Stimulated activated CD4-positive, alpha-beta T cell treated with anti-CD3 and anti-CD28 coated beads, Interleukin-2, amount 100 ng/mL, for 24 hours (primary cell): ENCODE measurements at regions not wholly inside any gene's neighbourhood (a gene's known extent, or its start where the extent isn't known, plus 50 kb on each side); places are given as distances from the start of the nearest gene placed in this dataset.

Experiments
- DNase-seq, 2 donors: peaks; one replicate each; pipeline ENCODE4 v3.0.0-alpha.2; 2020

- no peak for DNase-seq
These were observed 178.0 kb downstream of the PRDM2 start for GRCh38 chr1:13878021-13878420.

GRCh38 chr1:13878451-13878850 lies 178.5 kb downstream of the PRDM2 start:
- no peak for DNase-seq

GRCh38 chr1:13881385-13882088 lies 181.5 kb downstream of the PRDM2 start:
- no peak for DNase-seq

GRCh38 chr1:13888351-13888986 lies 188.5 kb downstream of the PRDM2 start:
- no peak for DNase-seq

GRCh38 chr1:13889495-13889894 lies 189.5 kb downstream of the PRDM2 start:
- no peak for DNase-seq

- no peak for DNase-seq
These were observed 190.8 kb downstream of the PRDM2 start for GRCh38 chr1:13890766-13891165.

- no peak for DNase-seq
These were observed 192.2 kb downstream of the PRDM2 start for GRCh38 chr1:13892198-13892597.

GRCh38 chr1:13892671-13893325 lies 192.8 kb downstream of the PRDM2 start:
- DNase-seq = no peak

- no peak for DNase-seq
These were observed 193.4 kb downstream of the PRDM2 start for GRCh38 chr1:13893409-13893821.

- no peak for DNase-seq
These were observed 196.9 kb downstream of the PRDM2 start for GRCh38 chr1:13896932-13897331.

- DNase-seq = no peak
These were observed 198.4 kb downstream of the PRDM2 start for GRCh38 chr1:13898406-13898805.

- no peak for DNase-seq
These were observed 199.9 kb downstream of the PRDM2 start for GRCh38 chr1:13899856-13900255.

GRCh38 chr1:13900583-13900982 lies 200.6 kb downstream of the PRDM2 start:
- DNase-seq = no peak

GRCh38 chr1:13901039-13901438 lies 201.1 kb downstream of the PRDM2 start:
- DNase-seq = no peak

- DNase-seq = no peak
These were observed 201.6 kb downstream of the PRDM2 start for GRCh38 chr1:13901597-13901996.

GRCh38 chr1:13908128-13908527 lies 208.1 kb downstream of the PRDM2 start:
- DNase-seq = no peak

GRCh38 chr1:13911697-13912619 lies 212.0 kb downstream of the PRDM2 start:
- DNase-seq = no peak

GRCh38 chr1:13913396-13913795 lies 213.4 kb downstream of the PRDM2 start:
- no peak for DNase-seq

GRCh38 chr1:13916530-13916929 lies 216.5 kb downstream of the PRDM2 start:
- DNase-seq = no peak

GRCh38 chr1:13917607-13918006 lies 217.6 kb downstream of the PRDM2 start:
- no peak for DNase-seq

GRCh38 chr1:13918862-13919261 lies 218.9 kb downstream of the PRDM2 start:
- DNase-seq = no peak

- DNase-seq = no peak
These were observed 221.2 kb downstream of the PRDM2 start for GRCh38 chr1:13921190-13921589.

GRCh38 chr1:13922466-13923110 lies 222.6 kb downstream of the PRDM2 start:
- no peak for DNase-seq
